Kidney epithelial cell (primary cell): ENCODE measurements at regions not wholly inside any gene's neighbourhood (a gene's known extent, or its start where the extent isn't known, plus 50 kb on each side); places are given as distances from the start of the nearest gene placed in this dataset.
A peak's percentile ranks its signal among the peaks of the same experiment; 100 is the strongest.

Experiments used
- DNase-seq: peaks from one replicate; pipeline ENCODE4 v3.0.0-alpha.2; 2010; ENCODE audit warnings: low read depth
- H3K27me3 ChIP-seq: 2 replicates; pipeline ENCODE4 v1.6.0; 2011; ENCODE audit warnings: low read length; ENCODE audit not compliant: control insufficient read depth, insufficient read depth
- H3K36me3 ChIP-seq: 2 replicates; pipeline ENCODE4 v1.5.1; 2011; ENCODE audit warnings: low read length; ENCODE audit not compliant: control insufficient read depth, insufficient read depth
- H3K4me3 ChIP-seq: 2 replicates; pipeline ENCODE4 v1.5.1; 2011; ENCODE audit warnings: low read depth, mild to moderate bottlenecking, control low read depth, low read length
- TF ChIP-seq, protein P1 (sequence below): IDR thresholded peaks from 2 replicates; pipeline ENCODE4 v1.5.1; 2011; ENCODE audit warnings: mild to moderate bottlenecking, moderate library complexity, low read length, control low read depth, inconsistent platforms; ENCODE audit not compliant: insufficient read depth, poor library complexity, severe bottlenecking

DNA sequence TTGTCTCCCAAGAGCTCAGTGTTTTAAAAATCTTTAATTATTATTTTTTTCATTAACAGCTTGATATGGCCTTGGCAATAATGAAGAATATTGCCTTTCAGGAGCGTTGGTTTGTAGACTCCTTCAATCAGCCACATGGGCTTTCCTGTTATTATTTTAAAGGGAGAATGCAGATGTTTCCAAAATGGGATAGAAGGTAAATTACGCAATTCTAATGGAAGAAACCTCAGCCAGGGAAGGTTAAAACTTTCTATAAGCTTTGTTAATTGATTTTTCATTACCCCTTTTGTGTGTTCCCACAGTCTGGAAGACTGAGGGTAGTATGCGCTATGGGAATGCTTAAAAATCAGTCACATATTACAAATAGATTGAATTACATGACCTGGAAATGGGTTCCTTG lies 188.4 kb upstream of the NAV3 start:
- DNase-seq: no peak
- Histone ChIP-seq H3K36me3 (no peaks in the 10 kb centered on the region), H3K4me3 (no peak overlapping the region), H3K27me3 (no peaks in the 10 kb centered on the region)
- TF ChIP-seq, protein P1, sequence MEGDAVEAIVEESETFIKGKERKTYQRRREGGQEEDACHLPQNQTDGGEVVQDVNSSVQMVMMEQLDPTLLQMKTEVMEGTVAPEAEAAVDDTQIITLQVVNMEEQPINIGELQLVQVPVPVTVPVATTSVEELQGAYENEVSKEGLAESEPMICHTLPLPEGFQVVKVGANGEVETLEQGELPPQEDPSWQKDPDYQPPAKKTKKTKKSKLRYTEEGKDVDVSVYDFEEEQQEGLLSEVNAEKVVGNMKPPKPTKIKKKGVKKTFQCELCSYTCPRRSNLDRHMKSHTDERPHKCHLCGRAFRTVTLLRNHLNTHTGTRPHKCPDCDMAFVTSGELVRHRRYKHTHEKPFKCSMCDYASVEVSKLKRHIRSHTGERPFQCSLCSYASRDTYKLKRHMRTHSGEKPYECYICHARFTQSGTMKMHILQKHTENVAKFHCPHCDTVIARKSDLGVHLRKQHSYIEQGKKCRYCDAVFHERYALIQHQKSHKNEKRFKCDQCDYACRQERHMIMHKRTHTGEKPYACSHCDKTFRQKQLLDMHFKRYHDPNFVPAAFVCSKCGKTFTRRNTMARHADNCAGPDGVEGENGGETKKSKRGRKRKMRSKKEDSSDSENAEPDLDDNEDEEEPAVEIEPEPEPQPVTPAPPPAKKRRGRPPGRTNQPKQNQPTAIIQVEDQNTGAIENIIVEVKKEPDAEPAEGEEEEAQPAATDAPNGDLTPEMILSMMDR: no peak

DNA sequence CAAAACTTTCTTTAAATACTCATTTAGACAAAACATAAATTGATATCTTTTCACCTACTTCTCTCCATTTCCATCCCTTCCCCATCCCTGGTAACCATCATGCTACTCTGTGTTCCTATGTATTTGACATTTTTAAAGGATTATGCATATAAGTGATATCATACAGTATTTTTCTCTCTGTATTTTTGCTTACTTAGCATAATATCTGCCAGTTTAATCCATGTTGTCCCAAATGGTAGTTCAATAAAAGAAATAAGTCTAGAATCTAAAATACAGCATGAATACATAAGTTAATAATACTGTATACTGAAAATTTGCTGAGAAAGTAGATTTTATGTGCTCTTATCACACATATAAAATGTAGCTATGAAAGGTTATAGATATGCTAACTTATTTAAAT lies 190.3 kb upstream of the NAV3 start:
- Histone ChIP-seq H3K36me3 (no peaks in the 10 kb centered on the region), H3K4me3 (no peak overlapping the region), H3K27me3 (no peaks in the 10 kb centered on the region)
- TF ChIP-seq, protein P1: no peak
- DNase-seq: no peak

DNA sequence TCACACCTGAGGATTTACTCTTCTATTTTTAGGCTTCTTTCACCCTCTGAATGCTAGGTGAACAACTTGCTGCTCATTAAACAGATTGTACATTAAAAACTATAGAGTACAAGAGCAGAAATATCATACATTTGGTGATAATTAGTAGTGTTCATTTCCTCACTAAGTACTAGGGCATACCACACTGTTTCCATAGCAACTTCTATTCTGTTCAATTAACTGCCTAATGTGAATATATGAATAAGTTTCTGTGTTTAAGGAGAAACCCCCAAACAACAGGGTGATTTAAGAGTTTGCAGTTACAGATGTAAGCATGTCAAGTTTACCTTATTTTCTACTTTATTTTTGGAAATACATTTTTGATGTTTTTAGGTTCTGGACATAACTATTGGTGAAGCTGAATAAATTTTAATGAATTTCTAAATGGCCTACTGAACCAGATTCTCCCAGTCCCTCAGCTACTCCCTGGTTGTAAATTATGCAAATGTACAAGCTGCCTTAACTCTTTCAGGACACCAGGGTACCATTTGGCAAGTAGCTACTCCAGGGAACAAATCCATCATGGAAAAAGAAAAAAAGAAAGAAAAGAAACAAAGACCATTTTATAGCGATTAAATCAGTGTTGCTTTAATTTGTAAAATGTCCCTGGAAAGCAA lies 199.8 kb upstream of the NAV3 start:
- H3K27me3 ChIP-seq: no peaks in the 10 kb centered on the region
- TF ChIP-seq, protein P1: no peak
- no peak for DNase-seq
- no peak overlapping the region for H3K4me3 ChIP-seq
- no peaks in the 10 kb centered on the region for H3K36me3 ChIP-seq

DNA sequence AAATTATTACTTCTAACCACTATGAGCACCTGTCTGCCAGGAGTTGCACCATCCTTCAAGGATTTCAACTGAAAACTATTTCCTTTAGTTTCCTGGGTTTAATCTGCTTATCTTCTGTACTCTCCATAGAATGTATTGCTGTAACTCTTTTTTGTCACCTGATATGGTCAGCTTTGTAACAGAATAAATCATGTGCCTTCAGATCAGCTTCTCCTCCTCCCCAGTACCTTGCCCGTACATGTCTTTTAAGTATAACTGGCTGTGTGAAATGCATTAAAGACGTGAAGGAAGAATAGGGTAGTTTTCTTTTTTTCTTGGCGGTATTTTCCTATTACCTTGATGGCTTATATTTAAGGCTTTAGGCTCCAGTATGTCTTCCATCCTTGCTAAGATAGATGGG lies 200.3 kb upstream of the NAV3 start:
- Histone ChIP-seq H3K36me3 (no peaks in the 10 kb centered on the region), H3K27me3 (no peaks in the 10 kb centered on the region), H3K4me3 (no peak overlapping the region)
- no peak for DNase-seq
- TF ChIP-seq, protein P1: no peak

DNA sequence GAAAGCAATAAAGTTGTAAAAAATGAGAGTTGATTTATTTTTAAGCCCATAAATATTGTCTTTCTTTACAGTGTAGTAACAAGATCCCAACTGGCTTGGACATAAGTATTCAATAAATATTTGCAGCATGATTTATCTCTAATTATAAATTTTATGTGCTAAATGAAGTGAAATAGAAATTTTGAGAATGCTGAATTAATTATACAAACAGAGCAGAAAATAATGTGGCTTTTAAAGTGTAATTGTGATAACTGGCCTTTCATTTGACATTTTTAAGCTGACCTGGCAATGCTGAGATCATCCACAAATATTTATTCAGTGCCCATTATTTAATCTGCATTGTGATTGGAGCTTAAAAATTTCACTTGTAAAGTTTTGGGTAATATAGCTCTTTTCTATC lies 201.6 kb upstream of the NAV3 start:
- H3K4me3 ChIP-seq: no peak overlapping the region
- DNase-seq: no peak
- H3K36me3 ChIP-seq: no peaks in the 10 kb centered on the region
- no peaks in the 10 kb centered on the region for H3K27me3 ChIP-seq
- TF ChIP-seq, protein P1: no peak

DNA sequence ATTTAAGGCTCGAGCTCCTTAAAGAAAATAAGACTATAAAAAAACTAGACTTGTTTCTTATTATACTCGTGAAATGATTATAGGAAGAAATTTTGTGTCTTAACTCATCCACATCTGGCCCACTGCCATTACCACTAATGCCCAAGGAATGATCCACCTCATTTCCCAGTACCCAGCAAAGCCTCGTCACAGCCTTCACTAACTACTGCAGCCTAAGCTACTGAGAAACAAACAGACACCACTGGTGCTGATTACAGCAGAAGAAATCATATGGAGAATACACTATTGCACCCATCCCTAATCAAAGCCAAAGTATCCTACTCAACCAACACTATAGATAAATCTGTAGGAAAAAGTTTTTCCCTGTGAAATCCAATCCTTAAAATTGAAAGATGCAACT lies 205.3 kb upstream of the NAV3 start:
- DNase-seq: peak; percentile 50
- no peaks in the 10 kb centered on the region for H3K36me3 ChIP-seq
- H3K4me3 ChIP-seq: no peak overlapping the region
- no peaks in the 10 kb centered on the region for H3K27me3 ChIP-seq
- TF ChIP-seq, protein P1: no peak
